GM12878 (cell line): ENCODE measurements at regions not wholly inside any gene's neighbourhood (a gene's known extent, or its start where the extent isn't known, plus 50 kb on each side); places are given as distances from the start of the nearest gene placed in this dataset.

Experiments
- ATAC-seq: fragments of 200-7000 bp; cut with Tn5 transposase; 3 replicates; pipeline ENCODE4 v1.9.1; 2020; ENCODE audit warnings: mild to moderate bottlenecking, moderate library complexity
- BruUV-seq: library from RNA; stranded (reverse); fragments of 400-500 nt; replicated peaks from 2 replicates; lab custom pipeline; 2021; lab: Mats Ljungman, UMichigan
- CTCF ChIA-PET: fragments of 300-600 bp; sonication (Branson Sonifier 250); formaldehyde crosslinking; extraction: SDS; loops from one replicate; lab custom pipeline; 2021; ENCODE audit warnings: inconsistent platforms; lab: Yijun Ruan, JAX
- POLR2A ChIA-PET: fragments of 350-600 bp; formaldehyde crosslinking; extraction: SDS; loops from one replicate; lab custom pipeline; 2021; ENCODE audit warnings: inconsistent platforms; lab: Charles Lee
- RAD21 ChIA-PET: fragments of 300-600 bp; sonication (Branson Sonifier 250); formaldehyde crosslinking; loops from one replicate; lab custom pipeline; 2023; ENCODE audit warnings: antibody characterized with exemption; ENCODE audit not compliant: unreplicated experiment; lab: Charles Lee
- SMC1A ChIA-PET: fragments of 300-600 bp; sonication (Branson Sonifier 250); formaldehyde crosslinking; loops from one replicate; lab custom pipeline; 2023; ENCODE audit not compliant: unreplicated experiment, uncharacterized antibody; lab: Charles Lee
- DNase-seq: peaks from one replicate; pipeline ENCODE4 v3.0.0-alpha.2; 2011; ENCODE audit warnings: low read depth, low spot score
- FAIRE-seq: peaks from 3 replicates; lab custom pipeline; 2011; peaks lifted over from hg19 to GRCh38; lab: Jason Lieb, UNC
- H2AFZ ChIP-seq: 2 replicates; pipeline ENCODE4 v1.6.0; 2011; ENCODE audit warnings: low read depth, low read length, control low read depth; ENCODE audit not compliant: control insufficient read depth
- H3K27ac ChIP-seq: 2 replicates; pipeline ENCODE4 v1.5.1; 2011; ENCODE audit warnings: control low read depth; ENCODE audit not compliant: control insufficient read depth, insufficient read depth
- H3K27me3 ChIP-seq, 2 experiments: replicated peaks in 1 of 2; 2 replicates each; pipeline versions ENCODE4 v1.6.0 to v1.6.1; 2011; ENCODE audit warnings: low read length in 1 of 2; ENCODE audit not compliant: control insufficient read depth in 2 of 2, insufficient read depth in 2 of 2
- H3K36me3 ChIP-seq, 2 experiments: 2 replicates each; pipeline ENCODE4 v1.5.1; 2011; ENCODE audit warnings: low read length in 1 of 2; ENCODE audit not compliant: control insufficient read depth in 2 of 2, insufficient read depth in 2 of 2
- H3K4me1 ChIP-seq: 2 replicates; pipeline ENCODE4 v1.6.1; 2011; ENCODE audit warnings: mild to moderate bottlenecking, low read length, moderate library complexity, mixed read lengths; ENCODE audit not compliant: control insufficient read depth, insufficient read depth
- H3K4me2 ChIP-seq: 2 replicates; pipeline ENCODE4 v1.6.0; 2011; ENCODE audit warnings: control low read depth; ENCODE audit not compliant: control insufficient read depth, insufficient read depth
- H3K4me3 ChIP-seq: fragments of 200-600 bp; sonication (generic); 2 replicates; pipeline ENCODE4 v1.5.1; 2016
- H3K79me2 ChIP-seq: 2 replicates; pipeline ENCODE4 v1.6.0; 2011; ENCODE audit warnings: low read length; ENCODE audit not compliant: control insufficient read depth, insufficient read depth
- H3K9ac ChIP-seq: 2 replicates; pipeline ENCODE4 v1.8.0; 2011; ENCODE audit warnings: low read length, control low read depth, mixed read lengths; ENCODE audit not compliant: control insufficient read depth, insufficient read depth
- H3K9me3 ChIP-seq: replicated peaks from 3 replicates; pipeline ENCODE4 v1.5.1; 2011; ENCODE audit warnings: mild to moderate bottlenecking, low read length; ENCODE audit not compliant: control insufficient read depth, insufficient read depth
- H4K20me1 ChIP-seq: 2 replicates; pipeline ENCODE4 v1.6.0; 2011; ENCODE audit not compliant: control insufficient read depth, insufficient read depth
- EP300 ChIP-seq, 2 experiments: fragments of 150-350 bp in 1 of 2; IDR thresholded peaks; 2 replicates each; pipeline ENCODE4 v1.6.1; 2011 to 2012; ENCODE audit warnings: low read depth in 2 of 2, low read length in 2 of 2, borderline replicate concordance in 1 of 2, improper control_type of control experiment in 1 of 2, inconsistent platforms in 1 of 2; ENCODE audit not compliant: control insufficient read depth in 1 of 2
- FOS ChIP-seq: IDR thresholded peaks from 3 replicates; pipeline ENCODE4 v1.6.1; 2011; ENCODE audit warnings: borderline replicate concordance; ENCODE audit not compliant: insufficient read length; ENCODE audit errors: extremely low read depth
- HCFC1 ChIP-seq: fragments of 150-350 bp; IDR thresholded peaks from 2 replicates; pipeline ENCODE4 v1.6.1; 2014; ENCODE audit warnings: low read length
- KDM1A ChIP-seq: fragments of 200-600 bp; sonication (generic); IDR thresholded peaks from 2 replicates; pipeline ENCODE4 v1.6.1; 2016; ENCODE audit warnings: borderline replicate concordance
- LARP7 ChIP-seq: fragments of 450-650 bp; IDR thresholded peaks from 2 replicates; pipeline ENCODE4 v1.6.1; 2017; ENCODE audit warnings: mild to moderate bottlenecking
- MLLT1 ChIP-seq: fragments of 450-650 bp; IDR thresholded peaks from 2 replicates; pipeline ENCODE4 v1.6.1; 2016; ENCODE audit warnings: mild to moderate bottlenecking
- NFYA ChIP-seq: IDR thresholded peaks from 2 replicates; pipeline ENCODE4 v1.6.1; 2011; ENCODE audit warnings: low read depth, mild to moderate bottlenecking, low read length, improper control_type of control experiment, borderline replicate concordance
- PRDM15 ChIP-seq: fragments of 450-650 bp; formaldehyde crosslinking; IDR thresholded peaks from 2 replicates; pipeline ENCODE4 v1.4.0; 2020; ENCODE audit warnings: mild to moderate bottlenecking, moderate library complexity
- RELB ChIP-seq: fragments of 450-650 bp; IDR thresholded peaks from 2 replicates; pipeline ENCODE4 v1.6.1; 2017; ENCODE audit warnings: low read depth, mild to moderate bottlenecking, moderate library complexity
- SUPT20H ChIP-seq: IDR thresholded peaks from 2 replicates; pipeline ENCODE4 v1.6.1; 2011; ENCODE audit warnings: low read depth, mild to moderate bottlenecking, low read length, moderate library complexity, borderline replicate concordance; ENCODE audit not compliant: control insufficient read depth
- YBX1 ChIP-seq: fragments of 450-650 bp; IDR thresholded peaks from 2 replicates; pipeline ENCODE4 v1.6.1; 2016; ENCODE audit warnings: antibody characterized with exemption
- ZNF24 ChIP-seq: fragments of 450-650 bp; IDR thresholded peaks from 2 replicates; pipeline ENCODE4 v1.6.1; 2017; ENCODE audit warnings: antibody characterized with exemption, mild to moderate bottlenecking
- ZNF592 ChIP-seq: fragments of 450-650 bp; IDR thresholded peaks from 2 replicates; pipeline ENCODE4 v1.6.1; 2017; ENCODE audit warnings: mild to moderate bottlenecking, moderate library complexity
- WGBS: methylation state at CpG from one replicate; pipeline ENCODE4 v1.1.6; 2016; ENCODE audit warnings: low lambda C conversion rate; ENCODE audit not compliant: insufficient replicate concordance, insufficient coverage; ENCODE audit errors: missing lambda C conversion rate; 5-methylcytosine and 5-hydroxymethylcytosine counted together
- in situ Hi-C: fragments of 300-500 bp; cut with MboI; formaldehyde crosslinking; loops from 9 replicates; pipeline ENCODE4 v1.14.3; 2018; ENCODE audit warnings: mixed read lengths
- intact Hi-C: fragments of 100-400 bp; cut with micrococcal nuclease; formaldehyde crosslinking; loops from one replicate; pipeline ENCODE4 v1.14.2; 2022; ENCODE audit not compliant: unreplicated experiment

- H2AFZ ChIP-seq: no peak overlapping the region
- no peaks in the 10 kb centered on the region for H4K20me1 ChIP-seq
- no peaks in the 10 kb centered on the region for H3K79me2 ChIP-seq
- no peak overlapping the region for H3K4me3 ChIP-seq
- no peaks in the 10 kb centered on the region for H3K27me3 ChIP-seq
- SMC1A ChIA-PET: no interaction called here
- RAD21 ChIA-PET: no interaction called here
- DNase-seq (no peak), FAIRE-seq (no peak), ATAC-seq (0 out of 3 replicates have a peak, but pooled peaks have one; percentile 19)
- intact Hi-C loops: no loop called here
- WGBS: 0% methylated on average over 1 of the region's 1 CpG
- H3K27ac ChIP-seq: no peak overlapping the region
- no peaks in the 10 kb centered on the region for H3K9me3 ChIP-seq
- no peak overlapping the region for H3K9ac ChIP-seq
- CTCF ChIA-PET: no interaction called here
- no peaks in the 10 kb centered on the region for H3K36me3 ChIP-seq
- no peaks in the 10 kb centered on the region for H3K4me1 ChIP-seq
- no TSS peak for BruUV-seq
- in situ Hi-C loops: no loop called here
- H3K4me2 ChIP-seq: no peak overlapping the region
- POLR2A ChIA-PET: no interaction called here
- TF ChIP-seq HCFC1 (no peak), FOS (no peak), EP300 (IDR thresholded peaks at IDR 0.05; ENCODE audit: borderline replicate concordance in 1 of 2, control insufficient read depth in 1 of 2, low read depth in 2 of 2, low read length in 2 of 2) (no peak), ZNF592 (no peak), YBX1 (no peak), SUPT20H (no peak), ZNF24 (no peak), MLLT1 (no peak), KDM1A (no peak), NFYA (no peak), RELB (no peak), PRDM15 (CRISPR knock-in tag) (no peak), LARP7 (no peak)
Measured at GRCh38 chr4:133865612-133866327, 335.8 kb downstream of the PABPC4L start.
